ENCODE measurements at regions not wholly inside any gene's neighbourhood (a gene's known extent, or its start where the extent isn't known, plus 50 kb on each side); places are given as distances from the start of the nearest gene placed in this dataset.

DNA sequence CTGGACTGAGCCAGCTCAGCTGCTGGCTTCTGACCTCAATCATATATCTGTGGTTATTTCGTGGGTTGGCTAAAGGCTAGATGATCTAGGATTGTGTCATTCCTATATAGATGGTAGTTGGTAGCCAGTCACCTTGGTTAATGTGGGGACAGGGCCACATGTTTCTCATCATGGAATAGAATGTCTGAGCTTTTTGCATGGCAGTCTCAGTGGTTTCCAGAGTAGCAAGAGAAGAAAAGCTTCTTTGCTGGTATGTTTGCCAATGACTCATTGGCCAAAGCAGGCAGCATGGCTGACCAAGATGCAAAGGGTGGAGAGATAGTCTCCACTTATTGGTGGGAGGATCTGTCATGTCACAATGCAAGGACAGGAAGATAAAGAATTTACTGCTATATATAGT lies 746.4 kb upstream of the FLRT2 start:
- TF ChIP-seq ZNF747 (tag by site-specific recombination; IDR thresholded peaks at IDR 0.05) (no peak), PRDM1 (tag by site-specific recombination; IDR thresholded peaks at IDR 0.05) (no peak), IKZF3 (tag by site-specific recombination; IDR thresholded peaks at IDR 0.05) (no peak), ZNF530 (tag by site-specific recombination; IDR thresholded peaks at IDR 0.05; ENCODE audit: low read depth) (no peak), ZNF24 (tag by site-specific recombination; IDR thresholded peaks at IDR 0.05) (no peak), MYNN (tag by site-specific recombination; IDR thresholded peaks at IDR 0.05; ENCODE audit: borderline replicate concordance) (no peak), TCF7L2 (IDR thresholded peaks at IDR 0.05; ENCODE audit: borderline replicate concordance, low read depth, low read length) (no peak), ZNF701 (tag by site-specific recombination; IDR thresholded peaks at IDR 0.05) (no peak)
- TF ChIP-seq, protein P1, sequence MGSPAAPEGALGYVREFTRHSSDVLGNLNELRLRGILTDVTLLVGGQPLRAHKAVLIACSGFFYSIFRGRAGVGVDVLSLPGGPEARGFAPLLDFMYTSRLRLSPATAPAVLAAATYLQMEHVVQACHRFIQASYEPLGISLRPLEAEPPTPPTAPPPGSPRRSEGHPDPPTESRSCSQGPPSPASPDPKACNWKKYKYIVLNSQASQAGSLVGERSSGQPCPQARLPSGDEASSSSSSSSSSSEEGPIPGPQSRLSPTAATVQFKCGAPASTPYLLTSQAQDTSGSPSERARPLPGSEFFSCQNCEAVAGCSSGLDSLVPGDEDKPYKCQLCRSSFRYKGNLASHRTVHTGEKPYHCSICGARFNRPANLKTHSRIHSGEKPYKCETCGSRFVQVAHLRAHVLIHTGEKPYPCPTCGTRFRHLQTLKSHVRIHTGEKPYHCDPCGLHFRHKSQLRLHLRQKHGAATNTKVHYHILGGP (tag by site-specific recombination; IDR thresholded peaks at IDR 0.05) = no peak
- TF ChIP-seq, protein P2, sequence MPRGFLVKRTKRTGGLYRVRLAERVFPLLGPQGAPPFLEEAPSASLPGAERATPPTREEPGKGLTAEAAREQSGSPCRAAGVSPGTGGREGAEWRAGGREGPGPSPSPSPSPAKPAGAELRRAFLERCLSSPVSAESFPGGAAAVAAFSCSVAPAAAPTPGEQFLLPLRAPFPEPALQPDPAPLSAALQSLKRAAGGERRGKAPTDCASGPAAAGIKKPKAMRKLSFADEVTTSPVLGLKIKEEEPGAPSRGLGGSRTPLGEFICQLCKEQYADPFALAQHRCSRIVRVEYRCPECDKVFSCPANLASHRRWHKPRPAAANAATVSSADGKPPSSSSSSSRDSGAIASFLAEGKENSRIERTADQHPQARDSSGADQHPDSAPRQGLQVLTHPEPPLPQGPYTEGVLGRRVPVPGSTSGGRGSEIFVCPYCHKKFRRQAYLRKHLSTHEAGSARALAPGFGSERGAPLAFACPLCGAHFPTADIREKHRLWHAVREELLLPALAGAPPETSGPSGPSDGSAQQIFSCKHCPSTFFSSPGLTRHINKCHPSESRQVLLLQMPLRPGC (tag by site-specific recombination; IDR thresholded peaks at IDR 0.05) = no peak
- TF ChIP-seq, protein P3, sequence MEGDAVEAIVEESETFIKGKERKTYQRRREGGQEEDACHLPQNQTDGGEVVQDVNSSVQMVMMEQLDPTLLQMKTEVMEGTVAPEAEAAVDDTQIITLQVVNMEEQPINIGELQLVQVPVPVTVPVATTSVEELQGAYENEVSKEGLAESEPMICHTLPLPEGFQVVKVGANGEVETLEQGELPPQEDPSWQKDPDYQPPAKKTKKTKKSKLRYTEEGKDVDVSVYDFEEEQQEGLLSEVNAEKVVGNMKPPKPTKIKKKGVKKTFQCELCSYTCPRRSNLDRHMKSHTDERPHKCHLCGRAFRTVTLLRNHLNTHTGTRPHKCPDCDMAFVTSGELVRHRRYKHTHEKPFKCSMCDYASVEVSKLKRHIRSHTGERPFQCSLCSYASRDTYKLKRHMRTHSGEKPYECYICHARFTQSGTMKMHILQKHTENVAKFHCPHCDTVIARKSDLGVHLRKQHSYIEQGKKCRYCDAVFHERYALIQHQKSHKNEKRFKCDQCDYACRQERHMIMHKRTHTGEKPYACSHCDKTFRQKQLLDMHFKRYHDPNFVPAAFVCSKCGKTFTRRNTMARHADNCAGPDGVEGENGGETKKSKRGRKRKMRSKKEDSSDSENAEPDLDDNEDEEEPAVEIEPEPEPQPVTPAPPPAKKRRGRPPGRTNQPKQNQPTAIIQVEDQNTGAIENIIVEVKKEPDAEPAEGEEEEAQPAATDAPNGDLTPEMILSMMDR (tag by site-specific recombination; IDR thresholded peaks at IDR 0.05) = no peak
- TF ChIP-seq, protein P4, sequence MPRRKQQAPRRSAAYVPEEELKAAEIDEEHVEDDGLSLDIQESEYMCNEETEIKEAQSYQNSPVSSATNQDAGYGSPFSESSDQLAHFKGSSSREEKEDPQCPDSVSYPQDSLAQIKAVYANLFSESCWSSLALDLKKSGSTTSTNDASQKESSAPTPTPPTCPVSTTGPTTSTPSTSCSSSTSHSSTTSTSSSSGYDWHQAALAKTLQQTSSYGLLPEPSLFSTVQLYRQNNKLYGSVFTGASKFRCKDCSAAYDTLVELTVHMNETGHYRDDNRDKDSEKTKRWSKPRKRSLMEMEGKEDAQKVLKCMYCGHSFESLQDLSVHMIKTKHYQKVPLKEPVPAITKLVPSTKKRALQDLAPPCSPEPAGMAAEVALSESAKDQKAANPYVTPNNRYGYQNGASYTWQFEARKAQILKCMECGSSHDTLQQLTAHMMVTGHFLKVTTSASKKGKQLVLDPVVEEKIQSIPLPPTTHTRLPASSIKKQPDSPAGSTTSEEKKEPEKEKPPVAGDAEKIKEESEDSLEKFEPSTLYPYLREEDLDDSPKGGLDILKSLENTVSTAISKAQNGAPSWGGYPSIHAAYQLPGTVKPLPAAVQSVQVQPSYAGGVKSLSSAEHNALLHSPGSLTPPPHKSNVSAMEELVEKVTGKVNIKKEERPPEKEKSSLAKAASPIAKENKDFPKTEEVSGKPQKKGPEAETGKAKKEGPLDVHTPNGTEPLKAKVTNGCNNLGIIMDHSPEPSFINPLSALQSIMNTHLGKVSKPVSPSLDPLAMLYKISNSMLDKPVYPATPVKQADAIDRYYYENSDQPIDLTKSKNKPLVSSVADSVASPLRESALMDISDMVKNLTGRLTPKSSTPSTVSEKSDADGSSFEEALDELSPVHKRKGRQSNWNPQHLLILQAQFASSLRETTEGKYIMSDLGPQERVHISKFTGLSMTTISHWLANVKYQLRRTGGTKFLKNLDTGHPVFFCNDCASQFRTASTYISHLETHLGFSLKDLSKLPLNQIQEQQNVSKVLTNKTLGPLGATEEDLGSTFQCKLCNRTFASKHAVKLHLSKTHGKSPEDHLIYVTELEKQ (tag by site-specific recombination; IDR thresholded peaks at IDR 0.05; ENCODE audit: borderline replicate concordance) = no peak
- TF ChIP-seq, protein P5, sequence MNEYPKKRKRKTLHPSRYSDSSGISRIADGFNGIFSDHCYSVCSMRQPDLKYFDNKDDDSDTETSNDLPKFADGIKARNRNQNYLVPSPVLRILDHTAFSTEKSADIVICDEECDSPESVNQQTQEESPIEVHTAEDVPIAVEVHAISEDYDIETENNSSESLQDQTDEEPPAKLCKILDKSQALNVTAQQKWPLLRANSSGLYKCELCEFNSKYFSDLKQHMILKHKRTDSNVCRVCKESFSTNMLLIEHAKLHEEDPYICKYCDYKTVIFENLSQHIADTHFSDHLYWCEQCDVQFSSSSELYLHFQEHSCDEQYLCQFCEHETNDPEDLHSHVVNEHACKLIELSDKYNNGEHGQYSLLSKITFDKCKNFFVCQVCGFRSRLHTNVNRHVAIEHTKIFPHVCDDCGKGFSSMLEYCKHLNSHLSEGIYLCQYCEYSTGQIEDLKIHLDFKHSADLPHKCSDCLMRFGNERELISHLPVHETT (tag by site-specific recombination; IDR thresholded peaks at IDR 0.05) = no peak
